Mesenchymal stem cell (in vitro differentiated cells and primary cell): ENCODE measurements at regions not wholly inside any gene's neighbourhood (a gene's known extent, or its start where the extent isn't known, plus 50 kb on each side); places are given as distances from the start of the nearest gene placed in this dataset.

ENCODE experiments used
- DNase-seq: peaks from one replicate; pipeline ENCODE4 v3.0.0-alpha.2; 2013
- H2AFZ ChIP-seq: one replicate; pipeline ENCODE4 v1.6.1; 2013; ENCODE audit warnings: low read depth, mild to moderate bottlenecking, control low read depth, inconsistent platforms, low read length, moderate library complexity
- H2AK5ac ChIP-seq: 2 replicates; pipeline ENCODE4 v1.6.1; 2013; ENCODE audit warnings: low read length, moderate library complexity, mild to moderate bottlenecking, inconsistent platforms; ENCODE audit not compliant: severe bottlenecking
- H2BK120ac ChIP-seq: one replicate; pipeline ENCODE4 v1.6.1; 2013; ENCODE audit warnings: low read depth, mild to moderate bottlenecking, inconsistent platforms, low read length, moderate library complexity
- H2BK12ac ChIP-seq, 2 experiments: one replicate each; pipeline ENCODE4 v1.6.1; 2013; ENCODE audit warnings: inconsistent platforms in 2 of 2, low read length in 2 of 2, mild to moderate bottlenecking in 2 of 2, moderate library complexity in 2 of 2, control low read depth in 1 of 2
- H2BK15ac ChIP-seq: one replicate; pipeline ENCODE4 v1.6.1; 2013; ENCODE audit warnings: mild to moderate bottlenecking, low read depth, inconsistent platforms; ENCODE audit not compliant: poor library complexity, severe bottlenecking
- H2BK5ac ChIP-seq: 2 replicates; pipeline ENCODE4 v1.6.1; 2013; ENCODE audit warnings: low read depth, mild to moderate bottlenecking, low read length, control low read depth, inconsistent platforms; ENCODE audit not compliant: poor library complexity, severe bottlenecking
- H3K14ac ChIP-seq, 2 experiments: one replicate each; pipeline ENCODE4 v1.6.1; 2013; ENCODE audit warnings: inconsistent platforms in 2 of 2, low read length in 2 of 2, control low read depth in 1 of 2, mild to moderate bottlenecking in 1 of 2, moderate library complexity in 1 of 2
- H3K18ac ChIP-seq, 2 experiments: one replicate each; pipeline ENCODE4 v1.6.1; 2013; ENCODE audit warnings: inconsistent platforms in 2 of 2, low read length in 2 of 2, control low read depth in 1 of 2, low read depth in 1 of 2, mild to moderate bottlenecking in 1 of 2
- H3K23ac ChIP-seq, 2 experiments: one replicate each; pipeline ENCODE4 v1.6.1; 2013; ENCODE audit warnings: inconsistent platforms in 2 of 2, low read length in 2 of 2, mild to moderate bottlenecking in 2 of 2, moderate library complexity in 2 of 2, control low read depth in 1 of 2
- H3K27ac ChIP-seq: 2 replicates; pipeline ENCODE4 v1.5.1; 2013; ENCODE audit warnings: mild to moderate bottlenecking, moderate library complexity, low read length, control low read depth, inconsistent platforms; ENCODE audit not compliant: poor library complexity, severe bottlenecking
- H3K27me3 ChIP-seq, 2 experiments: 2 replicates each; pipeline versions ENCODE4 v1.6.1 to v1.7.0; 2013; ENCODE audit warnings: low read length in 2 of 2, mild to moderate bottlenecking in 2 of 2, moderate library complexity in 2 of 2, control low read depth in 1 of 2, inconsistent platforms in 1 of 2; ENCODE audit not compliant: control insufficient read depth in 1 of 2, insufficient read depth in 1 of 2
- H3K36me3 ChIP-seq, 2 experiments: 2 replicates each; pipeline versions ENCODE4 v1.6.1 to v1.7.0; 2013; ENCODE audit warnings: low read length in 2 of 2, control low read depth in 1 of 2, inconsistent platforms in 1 of 2, low read depth in 1 of 2, mild to moderate bottlenecking in 1 of 2; ENCODE audit not compliant: insufficient read depth in 2 of 2, control insufficient read depth in 1 of 2
- H3K4ac ChIP-seq, 2 experiments: one replicate each; pipeline ENCODE4 v1.6.1; 2013; ENCODE audit warnings: inconsistent platforms in 2 of 2, low read length in 2 of 2, mild to moderate bottlenecking in 2 of 2, moderate library complexity in 2 of 2, control low read depth in 1 of 2, low read depth in 1 of 2
- H3K4me1 ChIP-seq: 2 replicates; pipeline ENCODE4 v1.6.1; 2013; ENCODE audit warnings: low read depth, low read length, control low read depth; ENCODE audit not compliant: control insufficient read depth, insufficient read depth
- H3K4me2 ChIP-seq: 2 replicates; pipeline ENCODE4 v1.6.1; 2013; ENCODE audit warnings: low read length, mild to moderate bottlenecking, inconsistent platforms; ENCODE audit not compliant: poor library complexity, severe bottlenecking
- H3K4me3 ChIP-seq, 2 experiments: 2 replicates each; pipeline versions ENCODE4 v1.5.1 to v1.7.0; 2013; ENCODE audit warnings: low read length in 2 of 2, mild to moderate bottlenecking in 2 of 2, control low read depth in 1 of 2, low read depth in 1 of 2; ENCODE audit not compliant: insufficient read depth in 1 of 2
- H3K79me1 ChIP-seq: replicated peaks from 2 replicates; pipeline ENCODE4 v1.6.1; 2013; ENCODE audit warnings: mild to moderate bottlenecking, control low read depth, low read length, inconsistent platforms; ENCODE audit not compliant: poor library complexity, severe bottlenecking
- H3K9ac ChIP-seq: 2 replicates; pipeline ENCODE4 v1.7.0; 2013; ENCODE audit warnings: mild to moderate bottlenecking, low read length, moderate library complexity
- H3K9me3 ChIP-seq: 2 replicates; pipeline ENCODE4 v1.7.0; 2013; ENCODE audit warnings: mild to moderate bottlenecking, low read length; ENCODE audit not compliant: control insufficient read depth
- H4K8ac ChIP-seq: one replicate; pipeline ENCODE4 v1.6.1; 2013; ENCODE audit warnings: inconsistent platforms, mild to moderate bottlenecking, low read length, moderate library complexity
- H4K91ac ChIP-seq: one replicate; pipeline ENCODE4 v1.6.1; 2013; ENCODE audit warnings: mild to moderate bottlenecking, low read length, inconsistent platforms
- WGBS: methylation state at CpG from one replicate; pipeline ENCODE4 v1.1.7; 2013; ENCODE audit warnings: mixed read lengths; 5-methylcytosine and 5-hydroxymethylcytosine counted together

GRCh38 chrX:25663701-25664100 lies 474.4 kb upstream of the MAGEB18 start:
- Histone ChIP-seq H3K4ac (no peak overlapping the region), H3K36me3 (no peaks in the 10 kb centered on the region), H3K4me2 (no peak overlapping the region), H2BK5ac (no peak overlapping the region), H2AFZ (no peak overlapping the region), H2BK12ac (no peak overlapping the region), H3K18ac (no peak overlapping the region), H3K14ac (no peak overlapping the region), H4K91ac (no peak overlapping the region), H2AK5ac (no peak overlapping the region), H2BK120ac (no peak overlapping the region), H3K4me3 (no peak overlapping the region), H3K79me1 (no peaks in the 10 kb centered on the region), H4K8ac (no peak overlapping the region), H3K4me1 (no peaks in the 10 kb centered on the region), H3K27me3 (no peaks in the 10 kb centered on the region), H2BK15ac (no peak overlapping the region), H3K23ac (no peak overlapping the region), H3K9ac (no peak overlapping the region), H3K27ac (no peak overlapping the region), H3K9me3 (no peaks in the 10 kb centered on the region)
- WGBS = 57% methylated on average over 1 of the region's 5 CpGs
- no peak for DNase-seq

- Histone ChIP-seq H2BK15ac (no peak overlapping the region), H3K9me3 (no peaks in the 10 kb centered on the region), H3K18ac (no peak overlapping the region), H2BK12ac (no peak overlapping the region), H3K4me2 (no peak overlapping the region), H4K91ac (no peak overlapping the region), H3K14ac (no peak overlapping the region), H3K79me1 (no peaks in the 10 kb centered on the region), H2AK5ac (no peak overlapping the region), H3K36me3 (no peaks in the 10 kb centered on the region), H3K23ac (no peak overlapping the region), H3K27ac (no peak overlapping the region), H2BK120ac (no peak overlapping the region), H3K27me3 (no peaks in the 10 kb centered on the region), H3K4ac (no peak overlapping the region), H2BK5ac (no peak overlapping the region), H3K4me1 (no peaks in the 10 kb centered on the region), H4K8ac (no peak overlapping the region), H2AFZ (no peak overlapping the region), H3K4me3 (no peak overlapping the region), H3K9ac (no peak overlapping the region)
- WGBS = 86% methylated on average over 1 of the region's 4 CpGs
- no peak for DNase-seq
These were observed 472.7 kb upstream of the MAGEB18 start for GRCh38 chrX:25665431-25665830.

DNA sequence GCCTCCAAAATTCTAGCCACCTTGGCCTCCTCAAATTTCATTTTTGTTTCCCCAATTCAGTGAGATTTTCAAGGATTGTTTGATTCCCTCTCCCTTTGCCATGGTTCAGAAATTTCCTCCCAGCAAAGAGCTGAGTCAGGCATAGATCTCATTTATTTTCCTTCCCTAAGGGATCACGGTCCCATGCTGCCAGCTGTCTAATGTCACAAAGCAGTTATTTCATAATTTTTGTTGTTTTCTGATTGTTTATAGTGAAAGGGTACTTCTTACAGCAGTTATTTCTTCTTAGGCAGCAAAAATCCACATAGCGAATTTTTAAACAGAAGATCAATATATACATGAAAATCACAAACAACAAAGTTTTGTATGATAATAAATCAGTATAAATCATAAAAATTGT lies 470.5 kb upstream of the MAGEB18 start:
- H3K27ac ChIP-seq = no peak overlapping the region
- no peak overlapping the region for H2BK5ac ChIP-seq
- H2BK120ac ChIP-seq = no peak overlapping the region
- no peak overlapping the region for H3K9ac ChIP-seq
- H3K27me3 ChIP-seq = no peaks in the 10 kb centered on the region
- no peak overlapping the region for H2BK15ac ChIP-seq
- H3K9me3 ChIP-seq = no peaks in the 10 kb centered on the region
- H3K23ac ChIP-seq = no peak overlapping the region
- H3K14ac ChIP-seq = no peak overlapping the region
- H3K36me3 ChIP-seq = no peaks in the 10 kb centered on the region
- no peak overlapping the region for H3K4me3 ChIP-seq
- DNase-seq = no peak
- H2AK5ac ChIP-seq = no peak overlapping the region
- no peak overlapping the region for H4K8ac ChIP-seq
- no peak overlapping the region for H3K18ac ChIP-seq
- WGBS = no CpG with 5 or more reads among the region's 2 CpGs
- H3K4me1 ChIP-seq = no peaks in the 10 kb centered on the region
- H2BK12ac ChIP-seq = no peak overlapping the region
- no peaks in the 10 kb centered on the region for H3K79me1 ChIP-seq
- no peak overlapping the region for H3K4me2 ChIP-seq
- H4K91ac ChIP-seq = no peak overlapping the region
- no peak overlapping the region for H3K4ac ChIP-seq
- H2AFZ ChIP-seq = no peak overlapping the region

DNA sequence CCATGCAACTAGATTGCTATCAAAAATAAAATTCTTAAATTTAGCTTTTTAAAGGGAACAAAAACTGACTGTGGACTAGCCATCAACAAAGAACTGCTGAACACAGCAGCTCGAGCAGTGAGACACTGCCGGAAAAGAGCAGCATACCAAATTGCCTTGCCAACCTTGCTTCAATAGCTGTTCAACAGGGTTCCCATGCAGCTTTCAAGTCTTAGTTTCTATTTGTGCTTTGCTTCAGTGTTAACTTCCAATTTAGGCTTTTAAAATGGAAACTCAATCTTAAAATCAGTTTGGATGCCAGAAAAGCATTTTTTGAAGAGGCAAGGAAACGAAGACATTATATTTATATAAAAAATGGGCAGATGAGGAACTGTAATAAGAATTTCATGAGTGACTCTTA lies 463.4 kb upstream of the MAGEB18 start:
- no peak overlapping the region for H4K91ac ChIP-seq
- H2BK120ac ChIP-seq = no peak overlapping the region
- no peak overlapping the region for H3K9ac ChIP-seq
- H3K14ac ChIP-seq = no peak overlapping the region
- peaks cover 3% of the 10 kb centered on the region for H3K9me3 ChIP-seq
- H3K27ac ChIP-seq = no peak overlapping the region
- no peak overlapping the region for H3K4me2 ChIP-seq
- no peak overlapping the region for H2AFZ ChIP-seq
- no peaks in the 10 kb centered on the region for H3K79me1 ChIP-seq
- no peak overlapping the region for H2AK5ac ChIP-seq
- no peak overlapping the region for H3K23ac ChIP-seq
- no peak overlapping the region for H4K8ac ChIP-seq
- no peak overlapping the region for H3K4ac ChIP-seq
- no peak overlapping the region for H3K18ac ChIP-seq
- H2BK15ac ChIP-seq = no peak overlapping the region
- H3K36me3 ChIP-seq = no peaks in the 10 kb centered on the region
- H2BK5ac ChIP-seq = no peak overlapping the region
- no peaks in the 10 kb centered on the region for H3K4me1 ChIP-seq
- no peaks in the 10 kb centered on the region for H3K27me3 ChIP-seq
- DNase-seq = no peak
- WGBS = 88% methylated on average over 2 of the region's 3 CpGs
- H3K4me3 ChIP-seq = no peak overlapping the region
- no peak overlapping the region for H2BK12ac ChIP-seq
